ENCODE measurements at regions not wholly inside any gene's neighbourhood (a gene's known extent, or its start where the extent isn't known, plus 50 kb on each side); places are given as distances from the start of the nearest gene placed in this dataset.

DNA sequence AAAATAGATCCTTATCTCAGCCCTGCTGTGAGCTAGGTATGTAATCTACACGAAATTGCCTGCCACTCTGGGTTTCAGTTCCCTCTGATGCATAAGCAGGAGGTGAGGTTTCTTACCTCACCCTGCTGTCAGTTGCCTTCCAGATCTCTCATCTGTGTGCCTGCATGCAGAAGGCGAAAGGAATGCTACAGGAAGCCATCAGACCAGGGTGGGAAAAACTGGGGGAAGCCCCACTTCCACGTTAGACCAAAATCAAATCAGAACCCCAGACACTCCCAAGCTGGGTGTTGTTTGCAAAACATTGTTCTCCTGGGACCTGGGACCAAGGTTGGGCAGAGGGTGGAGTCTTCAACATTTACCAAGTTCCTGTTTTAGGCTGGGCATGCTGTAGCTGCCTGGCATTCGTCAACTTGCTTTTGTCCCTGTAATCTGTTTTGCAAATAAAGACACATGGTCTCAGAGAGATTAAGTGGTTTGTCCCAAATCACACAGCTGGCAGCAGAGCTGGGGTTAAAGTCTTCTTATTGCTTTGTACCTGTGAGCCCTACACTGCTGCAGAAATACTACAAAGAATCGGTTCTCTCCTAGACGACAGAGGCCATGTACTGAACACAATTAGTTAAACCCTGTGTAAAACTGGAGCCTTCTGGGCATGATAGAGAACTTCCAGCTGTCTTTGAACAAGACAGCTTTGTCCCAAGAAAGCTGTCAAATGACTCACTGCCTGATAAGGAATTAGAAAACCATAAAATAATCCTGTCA lies 389.7 kb upstream of the RUNX1 start:
- Histone ChIP-seq H3K14ac (ENCODE audit: insufficient read depth, low read length) (no peak overlapping the region), H3K79me2 (ENCODE audit: insufficient read depth, low read length) (no peaks in the 10 kb centered on the region; the same call in 1 of the 2 replicates), H3K56ac (ENCODE audit: insufficient read length, low read depth, low read length) (no peak overlapping the region), H3K4ac (ENCODE audit: low read depth, low read length) (no peak overlapping the region), H2BK15ac (ENCODE audit: low read depth, low read length) (no peak overlapping the region), H4K20me1 (ENCODE audit: control insufficient read depth, insufficient read depth, insufficient read length) (no peaks in the 10 kb centered on the region), H4K5ac (ENCODE audit: insufficient read length, low read depth, low read length) (no peak overlapping the region), H3K23ac (ENCODE audit: insufficient read length, low read depth, low read length) (no peak overlapping the region), H3K4me2 (ENCODE audit: insufficient read depth, insufficient read length, low read length) (no peak overlapping the region), H4K8ac (replicated peaks; ENCODE audit: insufficient read length, low read depth, low read length) (no peak overlapping the region), H3K27ac (ENCODE audit: insufficient read length, low read depth, low read length) (no peak overlapping the region), H4K91ac (ENCODE audit: insufficient read length, low read depth, low read length) (no peak overlapping the region), H3K27me3 (ENCODE audit: insufficient read depth, low read length) (no peaks in the 10 kb centered on the region), H2BK12ac (ENCODE audit: insufficient read length, low read depth, low read length) (no peak overlapping the region), H3T11ph (ENCODE audit: low read length) (no peak overlapping the region), H3K23me2 (ENCODE audit: insufficient read length, low read depth, low read length, poor library complexity, severe bottlenecking) (no peaks in the 10 kb centered on the region), H2BK20ac (ENCODE audit: low read depth, low read length, poor library complexity, severe bottlenecking) (no peak overlapping the region), H2AFZ (ENCODE audit: low read length) (no peak overlapping the region), H3K18ac (ENCODE audit: insufficient read length, low read depth, low read length) (no peak overlapping the region), H2BK5ac (ENCODE audit: insufficient read length, low read length) (no peak overlapping the region), H2BK120ac (ENCODE audit: low read depth, low read length, poor library complexity, severe bottlenecking) (no peak overlapping the region), H3K9me3 (ENCODE audit: control insufficient read depth, low read depth, low read length) (peaks cover 11% of the 10 kb centered on the region), H3K9ac (ENCODE audit: extremely low read depth, insufficient read length, low read length) (no peak overlapping the region), H3K79me1 (ENCODE audit: insufficient read depth, low read depth, low read length, poor library complexity, severe bottlenecking) (no peaks in the 10 kb centered on the region), H2AK5ac (ENCODE audit: insufficient read length, low read length) (no peak overlapping the region), H3K4me1 (ENCODE audit: insufficient read depth, low read length) (no peaks in the 10 kb centered on the region)
- Mint-ChIP-seq H3K36me3 (ENCODE audit: insufficient read depth in 1 of 3, low read depth in 3 of 3) (peaks cover 0 to 15% (median 0%) of the 10 kb centered on the region in 3 experiments; a peak in 3 of 7 replicates), H3K4me1 (peaks cover 8 to 12% of the 10 kb centered on the region in 2 experiments), H3K27me3 (ENCODE audit: low read depth) (no peaks in the 10 kb centered on the region; the same call in 1 of the 2 replicates), H3K9me3 (peaks cover 13 to 21% of the 10 kb centered on the region in 2 experiments), H3K27ac (no peak overlapping the region; a peak in 1 of 7 replicates), H3K4me3 (no peak overlapping the region)
- TF ChIP-seq, protein P1, sequence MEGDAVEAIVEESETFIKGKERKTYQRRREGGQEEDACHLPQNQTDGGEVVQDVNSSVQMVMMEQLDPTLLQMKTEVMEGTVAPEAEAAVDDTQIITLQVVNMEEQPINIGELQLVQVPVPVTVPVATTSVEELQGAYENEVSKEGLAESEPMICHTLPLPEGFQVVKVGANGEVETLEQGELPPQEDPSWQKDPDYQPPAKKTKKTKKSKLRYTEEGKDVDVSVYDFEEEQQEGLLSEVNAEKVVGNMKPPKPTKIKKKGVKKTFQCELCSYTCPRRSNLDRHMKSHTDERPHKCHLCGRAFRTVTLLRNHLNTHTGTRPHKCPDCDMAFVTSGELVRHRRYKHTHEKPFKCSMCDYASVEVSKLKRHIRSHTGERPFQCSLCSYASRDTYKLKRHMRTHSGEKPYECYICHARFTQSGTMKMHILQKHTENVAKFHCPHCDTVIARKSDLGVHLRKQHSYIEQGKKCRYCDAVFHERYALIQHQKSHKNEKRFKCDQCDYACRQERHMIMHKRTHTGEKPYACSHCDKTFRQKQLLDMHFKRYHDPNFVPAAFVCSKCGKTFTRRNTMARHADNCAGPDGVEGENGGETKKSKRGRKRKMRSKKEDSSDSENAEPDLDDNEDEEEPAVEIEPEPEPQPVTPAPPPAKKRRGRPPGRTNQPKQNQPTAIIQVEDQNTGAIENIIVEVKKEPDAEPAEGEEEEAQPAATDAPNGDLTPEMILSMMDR (conservative IDR thresholded peaks at IDR 0.05): no peak
- WGBS (ENCODE audit: extremely low coverage, insufficient read length, low lambda C conversion rate): no CpG with 5 or more reads among the region's 6 CpGs
- DNase-seq: no peak

Data from H9 (cell line).